GM12801 (cell line): ENCODE measurements at regions not wholly inside any gene's neighbourhood (a gene's known extent, or its start where the extent isn't known, plus 50 kb on each side); places are given as distances from the start of the nearest gene placed in this dataset.

Experiments
- TF ChIP-seq, protein P1 (sequence below): IDR thresholded peaks from one replicate; pipeline ENCODE4 v1.5.1; 2011; ENCODE audit warnings: control low read depth; ENCODE audit not compliant: insufficient read length; ENCODE audit errors: extremely low read depth

DNA sequence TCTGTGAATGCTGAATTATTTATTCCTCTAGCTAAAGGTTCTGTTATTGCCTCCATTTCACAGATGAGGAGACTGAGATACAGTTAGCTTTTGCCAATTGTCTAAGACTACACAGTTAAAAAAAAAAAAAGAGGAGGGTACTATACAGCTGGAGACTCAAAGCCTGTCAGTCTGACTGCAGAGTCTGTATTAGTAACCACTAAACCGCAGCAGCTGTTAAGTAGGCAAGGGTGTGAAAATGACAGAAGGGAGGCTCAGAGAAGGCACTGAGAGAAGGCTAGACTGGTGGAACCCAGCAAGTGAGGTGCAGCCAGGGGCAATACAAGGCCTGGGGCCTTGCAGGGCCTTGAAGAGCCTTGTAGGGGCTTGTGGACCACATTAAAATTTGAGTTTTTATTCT lies 181.2 kb downstream of the CSNK2A3 start:
- TF ChIP-seq, protein P1, sequence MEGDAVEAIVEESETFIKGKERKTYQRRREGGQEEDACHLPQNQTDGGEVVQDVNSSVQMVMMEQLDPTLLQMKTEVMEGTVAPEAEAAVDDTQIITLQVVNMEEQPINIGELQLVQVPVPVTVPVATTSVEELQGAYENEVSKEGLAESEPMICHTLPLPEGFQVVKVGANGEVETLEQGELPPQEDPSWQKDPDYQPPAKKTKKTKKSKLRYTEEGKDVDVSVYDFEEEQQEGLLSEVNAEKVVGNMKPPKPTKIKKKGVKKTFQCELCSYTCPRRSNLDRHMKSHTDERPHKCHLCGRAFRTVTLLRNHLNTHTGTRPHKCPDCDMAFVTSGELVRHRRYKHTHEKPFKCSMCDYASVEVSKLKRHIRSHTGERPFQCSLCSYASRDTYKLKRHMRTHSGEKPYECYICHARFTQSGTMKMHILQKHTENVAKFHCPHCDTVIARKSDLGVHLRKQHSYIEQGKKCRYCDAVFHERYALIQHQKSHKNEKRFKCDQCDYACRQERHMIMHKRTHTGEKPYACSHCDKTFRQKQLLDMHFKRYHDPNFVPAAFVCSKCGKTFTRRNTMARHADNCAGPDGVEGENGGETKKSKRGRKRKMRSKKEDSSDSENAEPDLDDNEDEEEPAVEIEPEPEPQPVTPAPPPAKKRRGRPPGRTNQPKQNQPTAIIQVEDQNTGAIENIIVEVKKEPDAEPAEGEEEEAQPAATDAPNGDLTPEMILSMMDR: no peak

DNA sequence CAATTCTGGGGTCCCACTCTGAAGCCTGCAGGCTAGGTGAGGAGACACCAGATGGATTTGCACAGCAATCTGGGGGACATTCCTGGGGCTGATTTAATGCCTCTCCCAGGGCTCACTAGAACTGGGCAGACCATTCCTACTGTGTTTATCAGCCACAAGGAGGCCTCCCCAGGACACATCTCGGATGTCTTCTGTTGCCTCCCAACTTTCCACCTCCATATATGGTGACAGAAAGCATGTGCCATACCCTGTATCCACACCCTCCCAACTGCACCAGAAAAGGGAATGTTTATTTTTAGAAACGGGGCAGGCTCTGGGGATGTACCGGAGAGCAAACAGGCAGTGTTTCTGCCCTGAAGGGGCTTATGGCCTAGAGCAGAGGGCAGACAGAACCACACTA lies 181.8 kb downstream of the CSNK2A3 start:
- TF ChIP-seq, protein P1: no peak

DNA sequence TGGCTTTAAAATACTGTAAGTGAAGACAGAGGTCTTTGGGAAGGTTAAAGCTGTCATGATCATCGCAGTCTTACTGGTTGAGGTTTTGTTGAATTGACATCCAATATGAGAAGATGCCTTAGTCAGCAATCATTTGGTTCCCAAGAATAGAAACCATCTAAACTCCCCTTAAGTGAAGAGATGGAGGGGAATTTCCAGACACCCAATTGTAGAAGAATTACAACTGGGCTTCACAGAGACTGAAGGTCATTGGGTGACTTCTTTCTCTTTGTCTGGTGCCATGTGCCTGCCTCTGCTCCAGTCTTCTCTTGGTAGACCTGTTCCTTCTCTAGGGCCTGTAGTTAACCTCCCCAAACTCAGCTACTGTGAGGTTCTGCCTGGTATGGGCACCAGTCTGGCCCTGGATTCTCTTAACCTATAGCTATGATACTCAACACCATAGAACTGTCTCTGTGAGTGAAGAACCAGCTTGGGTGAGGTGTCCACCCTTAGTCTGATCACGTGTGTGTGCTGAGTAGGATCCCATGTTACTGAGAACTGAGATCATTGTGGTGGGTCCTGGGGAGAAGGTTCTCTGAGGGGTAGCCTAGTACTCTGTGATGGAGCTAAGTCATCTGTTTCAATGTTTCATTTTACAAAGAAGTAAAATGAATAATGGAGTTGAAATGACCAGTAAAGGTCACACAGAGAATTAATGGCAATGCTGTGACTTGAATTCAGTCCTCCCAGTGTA lies 182.5 kb downstream of the CSNK2A3 start:
- TF ChIP-seq, protein P1: no peak

DNA sequence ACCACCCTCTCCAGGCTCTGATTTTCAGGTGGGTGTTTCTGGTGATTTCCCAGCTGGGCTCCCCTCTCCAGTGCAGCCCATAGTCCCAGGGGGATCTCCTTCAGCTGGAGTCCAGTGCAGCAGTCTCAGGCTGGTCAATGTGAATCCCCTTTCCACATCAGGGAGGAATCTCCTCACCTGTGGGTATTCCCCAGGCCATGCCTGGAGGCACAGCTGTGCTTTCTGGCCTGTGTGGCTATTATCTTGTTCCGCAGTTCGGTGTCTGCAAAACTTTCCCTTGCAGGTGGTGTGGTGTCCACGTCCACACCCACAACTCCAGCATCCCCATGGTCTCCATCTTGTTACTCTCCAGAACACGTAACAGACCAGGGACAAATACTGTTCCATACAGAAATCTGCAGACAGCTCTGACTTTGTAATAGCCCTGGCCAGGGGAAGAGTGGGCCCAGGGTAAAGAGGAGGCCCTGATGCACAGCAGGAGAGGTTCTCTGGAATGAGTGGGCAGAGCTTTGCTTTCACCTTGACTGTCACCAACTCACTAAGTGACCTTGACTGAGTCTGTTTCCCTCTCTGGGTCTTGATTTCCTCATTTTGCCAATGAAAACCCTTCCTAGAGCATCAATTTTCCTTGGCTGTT lies 183.2 kb downstream of the CSNK2A3 start:
- TF ChIP-seq, protein P1: no peak

DNA sequence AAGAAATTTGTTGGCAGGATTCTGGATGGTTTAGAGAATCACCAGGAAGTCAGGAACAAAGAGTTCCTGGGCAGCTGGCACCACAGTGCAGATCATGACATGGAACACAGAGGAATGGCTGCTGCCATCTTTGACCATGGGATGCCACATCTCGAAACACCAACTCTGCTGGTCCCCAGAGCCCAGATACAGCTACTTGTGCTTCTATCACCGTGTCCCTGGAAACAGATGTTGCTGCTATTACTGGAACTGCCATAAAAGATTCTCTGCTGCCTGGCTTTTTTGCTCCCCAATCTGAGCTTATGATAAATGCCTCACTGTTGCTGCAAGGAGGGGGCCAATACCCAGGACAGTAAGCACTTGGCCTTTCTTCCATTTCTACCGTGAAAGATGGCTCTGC lies 185.2 kb downstream of the CSNK2A3 start:
- TF ChIP-seq, protein P1: no peak

DNA sequence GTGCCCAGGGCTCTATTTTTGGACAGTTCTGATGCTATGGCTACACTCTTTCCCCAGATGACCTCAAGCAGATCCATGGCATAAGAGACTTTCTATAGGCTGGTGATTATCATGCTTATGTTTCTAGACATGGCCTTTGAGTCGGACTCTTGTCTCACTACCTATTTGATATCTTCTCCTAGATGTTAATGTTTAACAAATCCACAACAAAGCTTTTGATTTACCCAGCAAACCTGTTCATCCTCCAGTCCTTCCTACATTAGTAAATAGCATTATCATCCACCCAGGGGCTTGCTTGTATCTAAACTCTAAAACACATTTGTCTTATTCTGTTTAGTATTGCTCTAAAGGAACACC lies 188.7 kb downstream of the CSNK2A3 start:
- TF ChIP-seq, protein P1: no peak

DNA sequence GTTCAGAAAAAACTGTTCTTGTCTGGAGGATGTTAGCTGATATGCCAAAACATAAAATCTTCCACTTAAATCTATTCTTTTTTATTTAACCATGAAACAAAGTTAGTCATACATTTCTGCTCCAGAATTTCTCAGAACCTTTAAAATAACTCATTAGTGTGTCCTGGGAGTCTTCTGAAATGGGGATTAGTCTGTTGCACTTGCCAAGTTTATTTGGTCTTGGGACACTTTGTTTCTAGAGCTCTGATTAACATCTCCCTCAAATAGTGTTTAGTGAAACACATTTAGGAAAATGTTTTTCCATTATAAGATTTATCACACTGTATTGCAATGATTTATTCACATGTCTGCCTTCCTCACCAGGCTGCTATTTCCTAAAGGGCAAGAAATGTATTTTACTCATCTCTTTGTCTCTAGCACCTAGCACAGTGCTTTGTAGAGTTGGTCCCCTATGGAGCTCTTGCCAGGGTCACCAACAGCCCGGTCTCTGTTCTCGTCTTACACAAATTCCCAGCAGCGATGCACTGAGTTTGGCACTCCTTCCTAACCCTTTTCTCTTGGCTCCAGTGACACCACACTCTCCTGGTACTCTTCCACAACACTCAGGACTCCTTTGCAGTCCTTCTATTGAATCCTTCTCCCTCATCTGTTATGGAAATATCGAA lies 189.2 kb downstream of the CSNK2A3 start:
- TF ChIP-seq, protein P1: no peak
